PFSK-1 (cell line): ENCODE measurements at regions not wholly inside any gene's neighbourhood (a gene's known extent, or its start where the extent isn't known, plus 50 kb on each side); places are given as distances from the start of the nearest gene placed in this dataset.

Source experiments
- FOXP2 ChIP-seq: optimal IDR thresholded peaks from 2 replicates; pipeline ENCODE3; 2011; ENCODE audit warnings: borderline replicate concordance, control low read depth, inconsistent platforms; ENCODE audit not compliant: insufficient read depth; ENCODE audit errors: extremely low read length, extremely low read depth
- REST ChIP-seq, 2 experiments: IDR thresholded peaks; 2 replicates each; pipeline versions ENCODE4 v1.6.1 to v1.8.0; 2011 to 2012; ENCODE audit warnings: low read depth in 2 of 2, low read length in 2 of 2, control low read depth in 1 of 2, inconsistent platforms in 1 of 2, mild to moderate bottlenecking in 1 of 2, moderate library complexity in 1 of 2; ENCODE audit not compliant: insufficient read depth in 1 of 2
- SIN3A ChIP-seq: IDR thresholded peaks from 2 replicates; pipeline ENCODE4 v1.6.1; 2012; ENCODE audit warnings: mild to moderate bottlenecking, low read length, moderate library complexity, borderline replicate concordance; ENCODE audit not compliant: insufficient read depth

GRCh38 chr2:12432985-12433625, 283.6 kb upstream of the TRIB2 start:
- TF ChIP-seq REST (IDR thresholded peaks at IDR 0.05; ENCODE audit: insufficient read depth in 1 of 2, low read depth in 2 of 2, low read length in 2 of 2) (no peak), SIN3A (no peak), FOXP2 (no peak)
